Caco-2 (cell line): ENCODE measurements at regions not wholly inside any gene's neighbourhood (a gene's known extent, or its start where the extent isn't known, plus 50 kb on each side); places are given as distances from the start of the nearest gene placed in this dataset.

ENCODE experiments used
- BruUV-seq: library from RNA; stranded (reverse); fragments of 400-500 nt; replicated peaks from 2 replicates; lab custom pipeline; 2021; lab: Mats Ljungman, UMichigan
- CTCF ChIA-PET: fragments of 300-600 bp; sonication (Branson Sonifier 250); formaldehyde crosslinking; loops from one replicate; lab custom pipeline; 2022; ENCODE audit warnings: antibody characterized with exemption; lab: Charles Lee
- POLR2A ChIA-PET: fragments of 300-600 bp; sonication (Branson Sonifier 250); formaldehyde crosslinking; loops from one replicate; lab custom pipeline; 2022; ENCODE audit warnings: antibody characterized with exemption; lab: Charles Lee
- DNase-seq, 2 experiments: peaks; one replicate each; pipeline versions ENCODE4 v3.0.0 to v3.0.0-alpha.2; 2020 to 2022
- H3K27me3 ChIP-seq: replicated peaks from 2 replicates; pipeline ENCODE4 v1.6.0; 2011; ENCODE audit warnings: low read length; ENCODE audit not compliant: control insufficient read depth, insufficient read depth
- H3K36me3 ChIP-seq: 2 replicates; pipeline ENCODE4 v1.5.1; 2011; ENCODE audit warnings: low read length; ENCODE audit not compliant: control insufficient read depth, insufficient read depth
- H3K4me1 ChIP-seq: fragments of 250-450 bp; sonication (Bioruptor Pico); 2 replicates; pipeline ENCODE4 v1.5.1; 2020; ENCODE audit warnings: mild to moderate bottlenecking
- H3K4me3 ChIP-seq: 2 replicates; pipeline ENCODE4 v1.5.1; 2011; ENCODE audit warnings: low read depth, mild to moderate bottlenecking, control low read depth, low read length
- H3K9me3 ChIP-seq: fragments of 250-450 bp; sonication (Bioruptor Pico); 2 replicates; pipeline ENCODE4 v1.5.1; 2020; ENCODE audit warnings: mild to moderate bottlenecking, moderate library complexity
- H3K27ac Mint-ChIP-seq: one replicate; pipeline ENCODE4 v1.8.0; 2022; ENCODE audit warnings: mixed read lengths; ENCODE audit not compliant: unreplicated experiment
- H3K27me3 Mint-ChIP-seq: one replicate; pipeline ENCODE4 v1.8.0; 2022; ENCODE audit warnings: mixed read lengths; ENCODE audit not compliant: insufficient read depth, unreplicated experiment
- H3K36me3 Mint-ChIP-seq: one replicate; pipeline ENCODE4 v1.8.0; 2022; ENCODE audit warnings: mild to moderate bottlenecking, mixed read lengths; ENCODE audit not compliant: insufficient read depth, unreplicated experiment
- H3K4me1 Mint-ChIP-seq: one replicate; pipeline ENCODE4 v1.8.0; 2022; ENCODE audit warnings: low read depth, mixed read lengths; ENCODE audit not compliant: unreplicated experiment
- H3K4me3 Mint-ChIP-seq: one replicate; pipeline ENCODE4 v1.8.0; 2022; ENCODE audit warnings: mild to moderate bottlenecking, moderate library complexity, mixed read lengths; ENCODE audit not compliant: unreplicated experiment
- H3K9me3 Mint-ChIP-seq: one replicate; pipeline ENCODE4 v1.8.0; 2022; ENCODE audit warnings: mixed read lengths; ENCODE audit not compliant: unreplicated experiment
- intact Hi-C: fragments of 100-400 bp; cut with micrococcal nuclease; formaldehyde crosslinking; loops from one replicate; pipeline ENCODE4 v1.10.0; 2022; ENCODE audit not compliant: unreplicated experiment
- TF ChIP-seq, protein P1 (sequence below), 2 experiments: fragments of 200-600 bp in 1 of 2; IDR thresholded peaks; 1 replicate in 1 of 2; 2 replicates in 1 of 2; pipeline versions ENCODE4 v1.5.1 to v1.8.0; 2011 to 2022; ENCODE audit warnings: antibody characterized with exemption in 1 of 2, control low read depth in 1 of 2, inconsistent platforms in 1 of 2, low read depth in 1 of 2, low read length in 1 of 2, mild to moderate bottlenecking in 1 of 2, moderate library complexity in 1 of 2; ENCODE audit not compliant: insufficient read depth in 1 of 2, severe bottlenecking in 1 of 2, unreplicated experiment in 1 of 2

GRCh38 chr16:73124097-73124652 is 76.2 kb upstream of the ZFHX3 start:
- H3K4me3 ChIP-seq, result no peak overlapping the region
- H3K27me3 Mint-ChIP-seq, result no peaks in the 10 kb centered on the region
- no peaks in the 10 kb centered on the region for H3K27me3 ChIP-seq
- 0 out of 2 replicates have a peak, but pooled peaks cover 4% of the 10 kb centered on the region for H3K9me3 ChIP-seq
- no peaks in the 10 kb centered on the region for H3K36me3 Mint-ChIP-seq
- no peak overlapping the region for H3K4me3 Mint-ChIP-seq
- H3K27ac Mint-ChIP-seq, result no peak overlapping the region
- peaks cover 5% of the 10 kb centered on the region for H3K4me1 Mint-ChIP-seq
- ChIA-PET CTCF (no interaction called here), POLR2A (no interaction called here)
- intact Hi-C loops, result no loop called here
- no peaks in the 10 kb centered on the region for H3K9me3 Mint-ChIP-seq
- no peaks in the 10 kb centered on the region for H3K36me3 ChIP-seq
- TF ChIP-seq, protein P1, sequence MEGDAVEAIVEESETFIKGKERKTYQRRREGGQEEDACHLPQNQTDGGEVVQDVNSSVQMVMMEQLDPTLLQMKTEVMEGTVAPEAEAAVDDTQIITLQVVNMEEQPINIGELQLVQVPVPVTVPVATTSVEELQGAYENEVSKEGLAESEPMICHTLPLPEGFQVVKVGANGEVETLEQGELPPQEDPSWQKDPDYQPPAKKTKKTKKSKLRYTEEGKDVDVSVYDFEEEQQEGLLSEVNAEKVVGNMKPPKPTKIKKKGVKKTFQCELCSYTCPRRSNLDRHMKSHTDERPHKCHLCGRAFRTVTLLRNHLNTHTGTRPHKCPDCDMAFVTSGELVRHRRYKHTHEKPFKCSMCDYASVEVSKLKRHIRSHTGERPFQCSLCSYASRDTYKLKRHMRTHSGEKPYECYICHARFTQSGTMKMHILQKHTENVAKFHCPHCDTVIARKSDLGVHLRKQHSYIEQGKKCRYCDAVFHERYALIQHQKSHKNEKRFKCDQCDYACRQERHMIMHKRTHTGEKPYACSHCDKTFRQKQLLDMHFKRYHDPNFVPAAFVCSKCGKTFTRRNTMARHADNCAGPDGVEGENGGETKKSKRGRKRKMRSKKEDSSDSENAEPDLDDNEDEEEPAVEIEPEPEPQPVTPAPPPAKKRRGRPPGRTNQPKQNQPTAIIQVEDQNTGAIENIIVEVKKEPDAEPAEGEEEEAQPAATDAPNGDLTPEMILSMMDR (IDR thresholded peaks at IDR 0.05; ENCODE audit: insufficient read depth in 1 of 2, low read depth in 1 of 2, low read length in 1 of 2, severe bottlenecking in 1 of 2, unreplicated experiment in 1 of 2), result no peak
- H3K4me1 ChIP-seq, result no peaks in the 10 kb centered on the region
- DNase-seq, result no peak
- BruUV-seq, result no TSS peak

DNA sequence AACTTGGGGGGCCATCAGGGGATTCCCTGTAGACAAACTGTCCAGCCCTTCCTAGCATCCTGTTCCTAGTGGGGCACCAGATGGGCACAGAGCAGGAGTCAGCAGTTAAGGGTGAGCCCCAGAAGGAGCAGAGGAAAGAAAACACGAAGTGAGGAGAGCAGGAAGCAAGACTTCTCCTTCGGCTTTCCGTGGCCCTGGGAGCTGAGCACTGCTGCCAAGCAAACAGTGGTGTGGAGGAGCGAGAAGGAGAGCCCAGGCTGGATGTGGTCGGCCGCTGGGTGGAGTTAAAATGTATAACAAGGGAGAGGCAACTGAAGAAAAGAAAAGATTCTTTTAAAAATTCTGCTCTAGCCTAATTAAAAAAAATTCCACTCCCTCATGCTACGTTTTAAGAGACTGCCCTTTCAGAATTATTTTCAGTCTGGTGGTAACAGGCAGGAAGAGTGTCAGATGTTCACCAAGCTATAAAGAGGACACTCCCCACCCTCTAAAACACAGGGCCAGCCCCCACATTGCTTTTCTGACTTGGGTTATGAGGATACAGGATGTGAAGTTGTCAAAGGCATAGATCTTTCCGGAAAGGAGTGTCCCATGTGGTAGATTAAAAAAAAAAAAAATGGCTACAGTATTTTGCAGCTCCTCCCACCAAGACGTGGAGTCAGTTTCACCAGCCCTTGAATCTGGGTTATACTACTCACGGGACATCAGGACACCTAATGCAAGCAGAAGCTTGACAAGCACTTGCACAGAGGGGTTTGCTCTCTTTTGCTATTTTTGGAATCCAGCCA is 74.9 kb upstream of the ZFHX3 start:
- Histone ChIP-seq H3K4me1 (no peaks in the 10 kb centered on the region), H3K27me3 (no peaks in the 10 kb centered on the region), H3K36me3 (no peaks in the 10 kb centered on the region), H3K4me3 (no peak overlapping the region), H3K9me3 (0 out of 2 replicates have a peak, but pooled peaks cover 2% of the 10 kb centered on the region)
- no TSS peak for BruUV-seq
- intact Hi-C loops, result no loop called here
- ChIA-PET CTCF (no interaction called here), POLR2A (no interaction called here)
- Mint-ChIP-seq H3K9me3 (no peaks in the 10 kb centered on the region), H3K4me1 (peaks cover 5% of the 10 kb centered on the region), H3K36me3 (no peaks in the 10 kb centered on the region), H3K4me3 (no peak overlapping the region), H3K27ac (no peak overlapping the region), H3K27me3 (no peaks in the 10 kb centered on the region)
- no peak for DNase-seq
- TF ChIP-seq, protein P1 (IDR thresholded peaks at IDR 0.05; ENCODE audit: insufficient read depth in 1 of 2, low read depth in 1 of 2, low read length in 1 of 2, severe bottlenecking in 1 of 2, unreplicated experiment in 1 of 2), result no peak

DNA sequence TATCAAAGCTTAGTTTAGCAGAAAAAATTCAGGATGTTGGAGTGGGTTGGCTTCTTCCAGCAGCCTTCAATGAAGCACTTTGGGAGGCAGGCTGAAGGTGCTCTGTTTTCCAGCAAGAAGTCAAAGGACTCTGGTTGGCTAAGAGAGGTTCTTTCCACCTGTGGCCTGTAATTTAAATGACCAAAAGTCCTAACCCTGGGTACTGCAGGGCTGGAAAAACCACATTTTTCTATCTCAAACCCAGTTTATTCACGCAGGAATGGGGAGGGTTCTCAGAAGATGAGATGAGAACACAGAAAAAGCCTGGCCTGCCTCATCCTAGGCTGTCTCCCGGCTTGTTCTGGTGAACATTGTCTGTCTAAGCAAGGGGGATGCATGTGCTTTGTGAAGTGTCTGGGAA is 68.6 kb upstream of the ZFHX3 start:
- ChIA-PET POLR2A (no interaction called here), CTCF (no interaction called here)
- H3K36me3 ChIP-seq, result no peaks in the 10 kb centered on the region
- no TSS peak for BruUV-seq
- H3K9me3 ChIP-seq, result no peaks in the 10 kb centered on the region
- H3K9me3 Mint-ChIP-seq, result no peaks in the 10 kb centered on the region
- H3K4me1 ChIP-seq, result peaks cover 8% of the 10 kb centered on the region; the same call in 1 of the 2 replicates
- TF ChIP-seq, protein P1 (IDR thresholded peaks at IDR 0.05; ENCODE audit: insufficient read depth in 1 of 2, low read depth in 1 of 2, low read length in 1 of 2, severe bottlenecking in 1 of 2, unreplicated experiment in 1 of 2), result no peak
- peaks cover 13% of the 10 kb centered on the region for H3K4me1 Mint-ChIP-seq
- no peaks in the 10 kb centered on the region for H3K36me3 Mint-ChIP-seq
- intact Hi-C loops, result no loop called here
- no peak overlapping the region for H3K27ac Mint-ChIP-seq
- no peak overlapping the region for H3K4me3 ChIP-seq
- no peak overlapping the region for H3K4me3 Mint-ChIP-seq
- peak in 1 of 2 experiments; percentile 30 for DNase-seq
- H3K27me3 ChIP-seq, result no peaks in the 10 kb centered on the region
- H3K27me3 Mint-ChIP-seq, result no peaks in the 10 kb centered on the region
